ENCODE measurements at regions not wholly inside any gene's neighbourhood (a gene's known extent, or its start where the extent isn't known, plus 50 kb on each side); places are given as distances from the start of the nearest gene placed in this dataset.

DNA sequence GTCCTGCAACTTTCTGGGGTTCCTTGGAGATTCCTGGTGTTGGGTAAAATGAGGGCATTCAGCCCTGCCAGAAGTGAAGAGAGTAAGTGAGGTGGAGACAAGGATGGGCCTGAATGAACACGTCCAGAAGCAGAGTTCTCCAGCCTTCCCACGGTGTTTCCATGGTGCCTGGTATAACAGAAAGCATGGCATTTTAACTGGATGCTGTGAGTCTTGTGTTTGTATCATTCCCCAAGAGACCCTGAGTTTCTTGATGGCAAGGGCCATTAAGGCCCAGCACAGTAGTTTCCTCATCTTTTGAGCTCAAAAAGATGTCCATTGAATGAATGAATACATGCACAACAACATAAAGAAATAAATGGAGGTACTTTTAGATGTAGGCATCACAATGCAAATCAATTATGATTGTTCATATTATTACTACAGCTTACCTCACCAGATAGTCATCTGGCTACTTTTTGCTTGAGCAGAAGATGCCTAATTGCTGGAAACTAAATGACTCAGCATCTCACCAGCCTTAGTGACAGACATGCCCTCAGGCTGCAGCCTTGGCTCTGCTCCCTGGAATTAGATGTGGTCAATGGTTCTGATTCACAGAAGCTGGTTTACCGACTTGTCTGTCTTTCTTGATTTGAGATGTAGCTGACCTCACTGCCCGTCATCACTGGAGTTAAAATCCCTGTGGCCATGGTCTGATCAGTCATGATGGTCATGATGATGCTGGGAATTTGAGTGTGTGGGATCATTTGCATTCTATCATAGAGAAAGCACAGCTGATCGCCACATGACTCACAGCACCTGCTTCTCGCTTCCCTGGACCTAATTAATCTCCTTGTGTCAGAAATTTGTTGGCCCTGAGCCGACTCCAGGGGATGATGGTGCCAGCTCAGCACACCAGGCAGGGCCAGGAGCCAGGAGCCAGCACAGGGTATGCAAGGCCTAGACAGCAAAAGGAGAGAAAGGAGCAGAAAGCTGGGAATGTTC lies 83.9 kb downstream of the CXCL12 start:
- TF ChIP-seq POLR2A (IDR thresholded peaks at IDR 0.05; ENCODE audit: low read depth, low read length) (no peak), POLR2AphosphoS5 (IDR thresholded peaks at IDR 0.05; ENCODE audit: low read depth, low read length) (no peak), TAF1 (IDR thresholded peaks at IDR 0.05; ENCODE audit: borderline replicate concordance, low read depth, low read length) (no peak)

All from GM12892 (cell line).